ENCODE measurements at regions not wholly inside any gene's neighbourhood (a gene's known extent, or its start where the extent isn't known, plus 50 kb on each side); places are given as distances from the start of the nearest gene placed in this dataset.

DNA sequence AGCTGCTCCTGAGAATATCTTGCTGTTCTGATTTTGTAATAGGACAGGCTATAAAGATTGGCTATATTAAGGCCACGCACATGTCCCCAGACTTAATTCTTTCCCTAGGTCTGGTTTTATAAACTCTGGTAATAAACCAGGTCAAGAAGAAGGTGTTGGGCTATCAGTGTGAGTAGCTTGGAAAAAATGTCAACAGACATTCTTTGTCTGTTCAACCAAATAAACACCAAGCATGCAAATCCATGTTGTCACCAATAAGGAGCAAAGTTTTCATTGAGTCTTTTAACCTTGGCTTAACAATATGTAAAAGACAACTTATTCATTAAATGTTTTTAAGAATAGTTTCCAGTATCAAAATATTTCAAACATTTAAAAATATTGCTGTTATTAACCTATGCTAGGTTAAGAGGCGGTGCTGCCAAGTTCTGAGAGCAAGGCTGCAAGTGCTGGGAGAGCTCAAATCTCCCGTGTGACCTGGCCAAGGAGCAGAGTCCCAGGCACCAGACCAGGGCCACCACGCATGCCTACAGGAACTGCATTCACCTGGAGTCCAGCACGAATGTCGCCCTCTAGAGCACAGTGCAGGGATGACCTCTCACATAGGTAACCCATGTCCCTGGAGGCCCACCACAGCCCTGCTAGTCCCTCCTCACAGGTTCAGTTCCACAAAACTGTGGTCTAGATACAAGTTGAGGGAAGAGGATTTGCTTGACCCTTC is 120.5 kb upstream of the POU3F3 start:
- TF ChIP-seq ZNF274 (IDR thresholded peaks at IDR 0.05; ENCODE audit: low read depth, low read length) (no peak), POLR2AphosphoS5 (IDR thresholded peaks at IDR 0.05; ENCODE audit: low read depth, low read length) (no peak), RAD21 (IDR thresholded peaks at IDR 0.05; ENCODE audit: low read depth) (peak; percentile 47), POLR2A (IDR thresholded peaks at IDR 0.05; ENCODE audit: borderline replicate concordance, extremely low read depth, insufficient read depth, insufficient read length) (no peak), EZH2 (IDR thresholded peaks at IDR 0.05) (no peak), EZH2phosphoT487 (IDR thresholded peaks at IDR 0.05; ENCODE audit: borderline replicate concordance) (no peak), SP1 (IDR thresholded peaks at IDR 0.05; ENCODE audit: low read depth) (no peak), JUND (IDR thresholded peaks at IDR 0.05) (no peak), SRF (IDR thresholded peaks at IDR 0.05; ENCODE audit: low read depth) (no peak), ATF3 (IDR thresholded peaks at IDR 0.05) (no peak), SIN3A (IDR thresholded peaks at IDR 0.05; ENCODE audit: low read depth) (no peak), ZFX (IDR thresholded peaks at IDR 0.05) (no peak)
- TF ChIP-seq, protein P1, sequence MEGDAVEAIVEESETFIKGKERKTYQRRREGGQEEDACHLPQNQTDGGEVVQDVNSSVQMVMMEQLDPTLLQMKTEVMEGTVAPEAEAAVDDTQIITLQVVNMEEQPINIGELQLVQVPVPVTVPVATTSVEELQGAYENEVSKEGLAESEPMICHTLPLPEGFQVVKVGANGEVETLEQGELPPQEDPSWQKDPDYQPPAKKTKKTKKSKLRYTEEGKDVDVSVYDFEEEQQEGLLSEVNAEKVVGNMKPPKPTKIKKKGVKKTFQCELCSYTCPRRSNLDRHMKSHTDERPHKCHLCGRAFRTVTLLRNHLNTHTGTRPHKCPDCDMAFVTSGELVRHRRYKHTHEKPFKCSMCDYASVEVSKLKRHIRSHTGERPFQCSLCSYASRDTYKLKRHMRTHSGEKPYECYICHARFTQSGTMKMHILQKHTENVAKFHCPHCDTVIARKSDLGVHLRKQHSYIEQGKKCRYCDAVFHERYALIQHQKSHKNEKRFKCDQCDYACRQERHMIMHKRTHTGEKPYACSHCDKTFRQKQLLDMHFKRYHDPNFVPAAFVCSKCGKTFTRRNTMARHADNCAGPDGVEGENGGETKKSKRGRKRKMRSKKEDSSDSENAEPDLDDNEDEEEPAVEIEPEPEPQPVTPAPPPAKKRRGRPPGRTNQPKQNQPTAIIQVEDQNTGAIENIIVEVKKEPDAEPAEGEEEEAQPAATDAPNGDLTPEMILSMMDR (IDR thresholded peaks at IDR 0.05 in 2 of 3, conservative IDR thresholded peaks at IDR 0.05 in 1 of 3; ENCODE audit: borderline replicate concordance in 1 of 3, insufficient read depth in 1 of 3, low read depth in 2 of 3, low read length in 2 of 3), result peak; percentile 7 to 76 (median 71); a peak in 4 of 6 replicates
- TF ChIP-seq, protein P2, sequence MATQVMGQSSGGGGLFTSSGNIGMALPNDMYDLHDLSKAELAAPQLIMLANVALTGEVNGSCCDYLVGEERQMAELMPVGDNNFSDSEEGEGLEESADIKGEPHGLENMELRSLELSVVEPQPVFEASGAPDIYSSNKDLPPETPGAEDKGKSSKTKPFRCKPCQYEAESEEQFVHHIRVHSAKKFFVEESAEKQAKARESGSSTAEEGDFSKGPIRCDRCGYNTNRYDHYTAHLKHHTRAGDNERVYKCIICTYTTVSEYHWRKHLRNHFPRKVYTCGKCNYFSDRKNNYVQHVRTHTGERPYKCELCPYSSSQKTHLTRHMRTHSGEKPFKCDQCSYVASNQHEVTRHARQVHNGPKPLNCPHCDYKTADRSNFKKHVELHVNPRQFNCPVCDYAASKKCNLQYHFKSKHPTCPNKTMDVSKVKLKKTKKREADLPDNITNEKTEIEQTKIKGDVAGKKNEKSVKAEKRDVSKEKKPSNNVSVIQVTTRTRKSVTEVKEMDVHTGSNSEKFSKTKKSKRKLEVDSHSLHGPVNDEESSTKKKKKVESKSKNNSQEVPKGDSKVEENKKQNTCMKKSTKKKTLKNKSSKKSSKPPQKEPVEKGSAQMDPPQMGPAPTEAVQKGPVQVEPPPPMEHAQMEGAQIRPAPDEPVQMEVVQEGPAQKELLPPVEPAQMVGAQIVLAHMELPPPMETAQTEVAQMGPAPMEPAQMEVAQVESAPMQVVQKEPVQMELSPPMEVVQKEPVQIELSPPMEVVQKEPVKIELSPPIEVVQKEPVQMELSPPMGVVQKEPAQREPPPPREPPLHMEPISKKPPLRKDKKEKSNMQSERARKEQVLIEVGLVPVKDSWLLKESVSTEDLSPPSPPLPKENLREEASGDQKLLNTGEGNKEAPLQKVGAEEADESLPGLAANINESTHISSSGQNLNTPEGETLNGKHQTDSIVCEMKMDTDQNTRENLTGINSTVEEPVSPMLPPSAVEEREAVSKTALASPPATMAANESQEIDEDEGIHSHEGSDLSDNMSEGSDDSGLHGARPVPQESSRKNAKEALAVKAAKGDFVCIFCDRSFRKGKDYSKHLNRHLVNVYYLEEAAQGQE (IDR thresholded peaks at IDR 0.05; ENCODE audit: low read depth), result no peak
